MM.1S (cell line): ENCODE measurements at regions not wholly inside any gene's neighbourhood (a gene's known extent, or its start where the extent isn't known, plus 50 kb on each side); places are given as distances from the start of the nearest gene placed in this dataset.

ENCODE experiments used
- DNase-seq: peaks from one replicate; pipeline ENCODE4 v3.0.0-alpha.2; 2015
- H2AFZ ChIP-seq: fragments of 300-600 bp; sonication (generic); 2 replicates; pipeline ENCODE4 v1.6.0; 2016; ENCODE audit warnings: antibody characterized with exemption, low read length
- H3F3A ChIP-seq: fragments of 300-600 bp; sonication (generic); 2 replicates; pipeline ENCODE4 v1.6.1; 2016; ENCODE audit warnings: mild to moderate bottlenecking, antibody characterized with exemption, low read length, moderate library complexity, mixed read lengths; ENCODE audit not compliant: insufficient read depth
- H3K27ac ChIP-seq: fragments of 300-600 bp; sonication (generic); 2 replicates; pipeline ENCODE4 v1.5.1; 2016; ENCODE audit warnings: mild to moderate bottlenecking, low read length
- H3K27me3 ChIP-seq: fragments of 300-600 bp; sonication (generic); replicated peaks from 2 replicates; pipeline ENCODE4 v1.6.0; 2016; ENCODE audit warnings: low read length; ENCODE audit not compliant: insufficient read depth
- H3K36me3 ChIP-seq: fragments of 300-600 bp; sonication (generic); replicated peaks from 2 replicates; pipeline ENCODE4 v1.6.1; 2016; ENCODE audit warnings: mild to moderate bottlenecking, low read length, mixed read lengths; ENCODE audit not compliant: insufficient read depth
- H3K4me1 ChIP-seq: fragments of 300-600 bp; sonication (generic); 2 replicates; pipeline ENCODE4 v1.6.1; 2016; ENCODE audit warnings: low read length, mixed read lengths
- H3K4me2 ChIP-seq: fragments of 300-600 bp; sonication (generic); 2 replicates; pipeline ENCODE4 v1.6.0; 2016; ENCODE audit warnings: low read depth, low read length
- H3K4me3 ChIP-seq: fragments of 300-600 bp; sonication (generic); 2 replicates; pipeline ENCODE4 v1.5.1; 2016; ENCODE audit warnings: low read length, mixed read lengths
- H3K79me2 ChIP-seq: fragments of 300-600 bp; sonication (generic); 2 replicates; pipeline ENCODE4 v1.6.1; 2016; ENCODE audit warnings: mixed run types, low read length, mixed read lengths
- H3K9ac ChIP-seq: fragments of 300-600 bp; sonication (generic); 2 replicates; pipeline ENCODE4 v1.6.1; 2016; ENCODE audit warnings: low read length, mixed read lengths
- H3K9me2 ChIP-seq: fragments of 300-600 bp; sonication (generic); replicated peaks from 2 replicates; pipeline ENCODE4 v1.6.1; 2016; ENCODE audit warnings: mild to moderate bottlenecking, low read length, mixed read lengths; ENCODE audit not compliant: insufficient read depth
- H3K9me3 ChIP-seq: fragments of 300-600 bp; sonication (generic); replicated peaks from 2 replicates; pipeline ENCODE4 v1.6.1; 2016; ENCODE audit warnings: mild to moderate bottlenecking, low read length, mixed read lengths; ENCODE audit not compliant: insufficient read depth
- H4K20me1 ChIP-seq: fragments of 300-600 bp; sonication (generic); 2 replicates; pipeline ENCODE4 v1.6.1; 2016; ENCODE audit warnings: mild to moderate bottlenecking, low read length, moderate library complexity, mixed read lengths; ENCODE audit not compliant: insufficient read depth
- CTCF ChIP-seq: fragments of 300-600 bp; sonication (generic); IDR thresholded peaks from 2 replicates; pipeline ENCODE4 v1.5.1; 2016; ENCODE audit warnings: antibody characterized with exemption, low read length, mixed read lengths
- EZH2 ChIP-seq: fragments of 300-600 bp; sonication (generic); optimal IDR thresholded peaks from 2 replicates; pipeline ENCODE3; 2017; ENCODE audit warnings: low read depth, mild to moderate bottlenecking, antibody characterized with exemption, low read length, mixed read lengths
- EZH2phosphoT487 ChIP-seq: fragments of 300-600 bp; sonication (generic); IDR thresholded peaks from 2 replicates; pipeline ENCODE4 v1.6.1; 2018; ENCODE audit warnings: antibody characterized with exemption, low read length

GRCh38 chr9:19918630-19919029 is 129.8 kb upstream of the SLC24A2 start:
- no peaks in the 10 kb centered on the region for H3K9me2 ChIP-seq
- H3K36me3 ChIP-seq = no peaks in the 10 kb centered on the region
- no peaks in the 10 kb centered on the region for H3K9me3 ChIP-seq
- H3K27me3 ChIP-seq = no peaks in the 10 kb centered on the region
- no peak overlapping the region for H3K4me3 ChIP-seq
- no peaks in the 10 kb centered on the region for H3F3A ChIP-seq
- no peaks in the 10 kb centered on the region for H3K4me1 ChIP-seq
- H3K27ac ChIP-seq = no peak overlapping the region
- no peak overlapping the region for H3K9ac ChIP-seq
- TF ChIP-seq EZH2phosphoT487 (no peak), EZH2 (no peak), CTCF (no peak)
- H2AFZ ChIP-seq = no peak overlapping the region
- H3K79me2 ChIP-seq = no peaks in the 10 kb centered on the region
- no peak for DNase-seq
- H4K20me1 ChIP-seq = no peaks in the 10 kb centered on the region
- no peak overlapping the region for H3K4me2 ChIP-seq

GRCh38 chr9:19914044-19914443 is 125.2 kb upstream of the SLC24A2 start:
- TF ChIP-seq EZH2 (no peak), EZH2phosphoT487 (no peak), CTCF (no peak)
- Histone ChIP-seq H3K9me3 (no peaks in the 10 kb centered on the region), H3K27ac (no peak overlapping the region), H3K4me3 (no peak overlapping the region), H3K79me2 (no peaks in the 10 kb centered on the region), H4K20me1 (no peaks in the 10 kb centered on the region), H3F3A (no peaks in the 10 kb centered on the region), H3K9ac (no peak overlapping the region), H2AFZ (no peak overlapping the region), H3K27me3 (no peaks in the 10 kb centered on the region), H3K9me2 (no peaks in the 10 kb centered on the region), H3K36me3 (no peaks in the 10 kb centered on the region), H3K4me2 (no peak overlapping the region), H3K4me1 (no peaks in the 10 kb centered on the region)
- DNase-seq = no peak

- Histone ChIP-seq H3K9me2 (no peaks in the 10 kb centered on the region), H3K4me3 (no peak overlapping the region)
Observed at GRCh38 chr9:19913151-19913550, 124.3 kb upstream of the SLC24A2 start.

More at GRCh38 chr9:19913151-19913550, 124.3 kb upstream of the SLC24A2 start:
- H3K27ac ChIP-seq = no peak overlapping the region
- H4K20me1 ChIP-seq = no peaks in the 10 kb centered on the region
- H3K36me3 ChIP-seq = no peaks in the 10 kb centered on the region
- H3K9me3 ChIP-seq = no peaks in the 10 kb centered on the region
- H3K27me3 ChIP-seq = no peaks in the 10 kb centered on the region
- no peaks in the 10 kb centered on the region for H3K4me1 ChIP-seq
- no peak for DNase-seq
- no peaks in the 10 kb centered on the region for H3K79me2 ChIP-seq
- H3K4me2 ChIP-seq = no peak overlapping the region
- no peak overlapping the region for H2AFZ ChIP-seq
- H3K9ac ChIP-seq = no peak overlapping the region
- no peak for TF ChIP-seq EZH2
- no peak for TF ChIP-seq CTCF
- no peak for TF ChIP-seq EZH2phosphoT487
- H3F3A ChIP-seq = no peaks in the 10 kb centered on the region
